Liver (tissue), 8 donors: ENCODE measurements at regions not wholly inside any gene's neighbourhood (a gene's known extent, or its start where the extent isn't known, plus 50 kb on each side); places are given as distances from the start of the nearest gene placed in this dataset.

Experiments used
- DNase-seq: peaks from one replicate; pipeline ENCODE4 v3.0.0-alpha.2; 2017; ENCODE audit warnings: low spot score
- H3K27ac ChIP-seq, 2 donors: one replicate each; pipeline ENCODE4 v1.7.0; 2013; ENCODE audit warnings: inconsistent platforms in 2 of 2, low read length in 2 of 2, control low read depth in 1 of 2, low read depth in 1 of 2, mild to moderate bottlenecking in 1 of 2
- H3K27me3 ChIP-seq, 4 donors: one replicate each; pipeline versions ENCODE4 v1.6.1 to v1.7.0; 2013; ENCODE audit warnings: low read length in 3 of 4, inconsistent platforms in 1 of 4, mild to moderate bottlenecking in 1 of 4, moderate library complexity in 1 of 4; ENCODE audit not compliant: control insufficient read depth in 4 of 4, insufficient read depth in 4 of 4
- H3K36me3 ChIP-seq, 4 donors: one replicate each; pipeline versions ENCODE4 v1.6.1 to v1.7.0; 2013; ENCODE audit warnings: low read length in 3 of 4, mild to moderate bottlenecking in 3 of 4, low read depth in 1 of 4, moderate library complexity in 1 of 4; ENCODE audit not compliant: control insufficient read depth in 4 of 4, insufficient read depth in 3 of 4
- H3K4me1 ChIP-seq, 4 donors: one replicate each; pipeline versions ENCODE4 v1.6.1 to v1.7.0; 2013; ENCODE audit warnings: low read length in 3 of 4, mild to moderate bottlenecking in 3 of 4, moderate library complexity in 1 of 4; ENCODE audit not compliant: control insufficient read depth in 4 of 4, insufficient read depth in 4 of 4
- H3K4me3 ChIP-seq, 3 donors: one replicate each; pipeline versions ENCODE4 v1.6.1 to v1.7.0; 2013; ENCODE audit warnings: low read length in 3 of 3, control low read depth in 1 of 3, low read depth in 1 of 3, mild to moderate bottlenecking in 1 of 3
- H3K9ac ChIP-seq, 2 donors: one replicate each; pipeline ENCODE4 v1.7.0; 2013; ENCODE audit warnings: low read length in 2 of 2, mild to moderate bottlenecking in 2 of 2, moderate library complexity in 2 of 2, control low read depth in 1 of 2, low read depth in 1 of 2
- H3K9me3 ChIP-seq, 4 donors: one replicate each; pipeline versions ENCODE4 v1.6.1 to v1.7.0; 2013; ENCODE audit warnings: low read length in 3 of 4; ENCODE audit not compliant: control insufficient read depth in 4 of 4
- EGR1 ChIP-seq, 2 donors: IDR thresholded peaks; 2 replicates each; pipeline ENCODE4 v1.6.1; 2016 to 2018; ENCODE audit warnings: antibody characterized with exemption in 2 of 2, low read depth in 2 of 2
- FOXA1 ChIP-seq: IDR thresholded peaks from 2 replicates; pipeline ENCODE4 v1.6.1; 2016; ENCODE audit warnings: antibody characterized with exemption
- FOXA2 ChIP-seq: IDR thresholded peaks from 2 replicates; pipeline ENCODE4 v1.6.1; 2016; ENCODE audit warnings: antibody characterized with exemption
- GABPA ChIP-seq, 2 donors: IDR thresholded peaks in 1 of 2; conservative IDR thresholded peaks in 1 of 2; 2 replicates each; pipeline ENCODE4 v1.6.1; 2016; ENCODE audit warnings: antibody characterized with exemption in 2 of 2, mild to moderate bottlenecking in 1 of 2, moderate library complexity in 1 of 2
- HNF4A ChIP-seq, 2 donors: conservative IDR thresholded peaks; 2 replicates each; pipeline ENCODE4 v1.6.1; 2016; ENCODE audit warnings: antibody characterized with exemption in 2 of 2, mild to moderate bottlenecking in 2 of 2
- HNF4G ChIP-seq: IDR thresholded peaks from 2 replicates; pipeline ENCODE4 v1.6.1; 2016; ENCODE audit warnings: antibody characterized with exemption
- JUND ChIP-seq, 2 donors: IDR thresholded peaks; 2 replicates each; pipeline ENCODE4 v1.6.1; 2016; ENCODE audit warnings: antibody characterized with exemption in 2 of 2
- NR2F2 ChIP-seq: IDR thresholded peaks from 2 replicates; pipeline ENCODE4 v1.6.1; 2016; ENCODE audit warnings: antibody characterized with exemption
- RAD21 ChIP-seq, 2 donors: IDR thresholded peaks; 2 replicates each; pipeline ENCODE4 v1.6.1; 2016; ENCODE audit warnings: antibody characterized with exemption in 2 of 2, mild to moderate bottlenecking in 2 of 2
- RXRA ChIP-seq, 2 donors: IDR thresholded peaks; 2 replicates each; pipeline ENCODE4 v1.6.1; 2017 to 2018; ENCODE audit warnings: antibody characterized with exemption in 2 of 2, mild to moderate bottlenecking in 1 of 2
- SP1 ChIP-seq: IDR thresholded peaks from 2 replicates; pipeline ENCODE4 v1.6.1; 2018; ENCODE audit warnings: antibody characterized with exemption, mild to moderate bottlenecking
- TAF1 ChIP-seq: conservative IDR thresholded peaks from 2 replicates; pipeline ENCODE4 v1.6.1; 2016; ENCODE audit warnings: antibody characterized with exemption, mild to moderate bottlenecking
- YY1 ChIP-seq: IDR thresholded peaks from 2 replicates; pipeline ENCODE4 v1.6.1; 2016; ENCODE audit warnings: antibody characterized with exemption, mild to moderate bottlenecking
- WGBS: extraction: QIAGEN DNeasy Blood & Tissue Kit; methylation state at CpG from one replicate; pipeline ENCODE4 v1.1.7; 2013; 5-methylcytosine and 5-hydroxymethylcytosine counted together
- TF ChIP-seq, protein P1 (sequence below): IDR thresholded peaks from 2 replicates; pipeline ENCODE4 v1.6.1; 2016; ENCODE audit warnings: antibody characterized with exemption, mild to moderate bottlenecking
- TF ChIP-seq, protein P2 (sequence below): IDR thresholded peaks from 2 replicates; pipeline ENCODE4 v1.6.1; 2016; ENCODE audit warnings: antibody characterized with exemption
- TF ChIP-seq, protein P3 (sequence below): fragments of 150-350 bp; IDR thresholded peaks from 2 replicates; pipeline ENCODE4 v1.5.1; 2017; ENCODE audit warnings: improper control_type of control experiment, low read depth, low read length; ENCODE audit not compliant: missing input control
- TF ChIP-seq, protein P4 (sequence below): IDR thresholded peaks from 2 replicates; pipeline ENCODE4 v1.6.1; 2016; ENCODE audit warnings: antibody characterized with exemption
- TF ChIP-seq, protein P5 (sequence below): IDR thresholded peaks from 2 replicates; pipeline ENCODE4 v1.6.1; 2016; ENCODE audit warnings: antibody characterized with exemption
- donor health status: healthy.
- donor health status: healthy.
- donor health status: healthy.
- donor health status: healthy.
- donor health status: healthy.

DNA sequence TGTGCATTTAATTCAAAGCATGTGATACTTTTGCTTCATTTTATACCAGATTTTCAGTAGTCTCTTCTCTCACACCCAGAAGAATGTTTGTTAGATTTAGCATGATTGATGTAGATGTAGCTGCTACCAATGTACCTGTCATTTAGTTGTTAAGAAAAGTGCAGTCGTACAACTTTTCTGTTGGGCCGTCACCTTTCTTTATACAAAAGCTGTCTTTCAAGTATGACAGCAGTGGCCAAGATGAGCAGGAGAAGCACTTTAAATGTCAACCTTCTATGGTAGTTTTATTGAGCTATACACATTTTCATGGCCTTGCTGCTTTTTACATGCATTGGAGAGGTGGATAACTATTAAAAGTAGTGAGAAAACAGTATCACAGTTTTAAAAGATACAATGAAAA is 77.7 kb upstream of the PTPRD start:
- Histone ChIP-seq H3K36me3 (no peaks in the 10 kb centered on the region), H3K9ac (no peak overlapping the region), H3K27me3 (no peaks in the 10 kb centered on the region), H3K4me1 (no peaks in the 10 kb centered on the region), H3K9me3 (no peaks in the 10 kb centered on the region), H3K27ac (no peak overlapping the region), H3K4me3 (no peak overlapping the region)
- 84% methylated on average over 2 of the region's 2 CpGs for WGBS
- DNase-seq, result no peak
- TF ChIP-seq RXRA (IDR thresholded peaks at IDR 0.05) (no peak), TAF1 (no peak), FOXA1 (no peak), HNF4A (conservative IDR thresholded peaks at IDR 0.05) (no peak), HNF4G (no peak), GABPA (IDR thresholded peaks at IDR 0.05 in 1 of 2, conservative IDR thresholded peaks at IDR 0.05 in 1 of 2) (no peak), RAD21 (IDR thresholded peaks at IDR 0.05) (no peak), FOXA2 (no peak), EGR1 (IDR thresholded peaks at IDR 0.05; ENCODE audit: low read depth in 2 of 2) (no peak), YY1 (no peak)
- TF ChIP-seq, protein P1, sequence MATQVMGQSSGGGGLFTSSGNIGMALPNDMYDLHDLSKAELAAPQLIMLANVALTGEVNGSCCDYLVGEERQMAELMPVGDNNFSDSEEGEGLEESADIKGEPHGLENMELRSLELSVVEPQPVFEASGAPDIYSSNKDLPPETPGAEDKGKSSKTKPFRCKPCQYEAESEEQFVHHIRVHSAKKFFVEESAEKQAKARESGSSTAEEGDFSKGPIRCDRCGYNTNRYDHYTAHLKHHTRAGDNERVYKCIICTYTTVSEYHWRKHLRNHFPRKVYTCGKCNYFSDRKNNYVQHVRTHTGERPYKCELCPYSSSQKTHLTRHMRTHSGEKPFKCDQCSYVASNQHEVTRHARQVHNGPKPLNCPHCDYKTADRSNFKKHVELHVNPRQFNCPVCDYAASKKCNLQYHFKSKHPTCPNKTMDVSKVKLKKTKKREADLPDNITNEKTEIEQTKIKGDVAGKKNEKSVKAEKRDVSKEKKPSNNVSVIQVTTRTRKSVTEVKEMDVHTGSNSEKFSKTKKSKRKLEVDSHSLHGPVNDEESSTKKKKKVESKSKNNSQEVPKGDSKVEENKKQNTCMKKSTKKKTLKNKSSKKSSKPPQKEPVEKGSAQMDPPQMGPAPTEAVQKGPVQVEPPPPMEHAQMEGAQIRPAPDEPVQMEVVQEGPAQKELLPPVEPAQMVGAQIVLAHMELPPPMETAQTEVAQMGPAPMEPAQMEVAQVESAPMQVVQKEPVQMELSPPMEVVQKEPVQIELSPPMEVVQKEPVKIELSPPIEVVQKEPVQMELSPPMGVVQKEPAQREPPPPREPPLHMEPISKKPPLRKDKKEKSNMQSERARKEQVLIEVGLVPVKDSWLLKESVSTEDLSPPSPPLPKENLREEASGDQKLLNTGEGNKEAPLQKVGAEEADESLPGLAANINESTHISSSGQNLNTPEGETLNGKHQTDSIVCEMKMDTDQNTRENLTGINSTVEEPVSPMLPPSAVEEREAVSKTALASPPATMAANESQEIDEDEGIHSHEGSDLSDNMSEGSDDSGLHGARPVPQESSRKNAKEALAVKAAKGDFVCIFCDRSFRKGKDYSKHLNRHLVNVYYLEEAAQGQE, result no peak
- TF ChIP-seq, protein P2, sequence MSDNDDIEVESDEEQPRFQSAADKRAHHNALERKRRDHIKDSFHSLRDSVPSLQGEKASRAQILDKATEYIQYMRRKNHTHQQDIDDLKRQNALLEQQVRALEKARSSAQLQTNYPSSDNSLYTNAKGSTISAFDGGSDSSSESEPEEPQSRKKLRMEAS, result no peak
- TF ChIP-seq, protein P3, sequence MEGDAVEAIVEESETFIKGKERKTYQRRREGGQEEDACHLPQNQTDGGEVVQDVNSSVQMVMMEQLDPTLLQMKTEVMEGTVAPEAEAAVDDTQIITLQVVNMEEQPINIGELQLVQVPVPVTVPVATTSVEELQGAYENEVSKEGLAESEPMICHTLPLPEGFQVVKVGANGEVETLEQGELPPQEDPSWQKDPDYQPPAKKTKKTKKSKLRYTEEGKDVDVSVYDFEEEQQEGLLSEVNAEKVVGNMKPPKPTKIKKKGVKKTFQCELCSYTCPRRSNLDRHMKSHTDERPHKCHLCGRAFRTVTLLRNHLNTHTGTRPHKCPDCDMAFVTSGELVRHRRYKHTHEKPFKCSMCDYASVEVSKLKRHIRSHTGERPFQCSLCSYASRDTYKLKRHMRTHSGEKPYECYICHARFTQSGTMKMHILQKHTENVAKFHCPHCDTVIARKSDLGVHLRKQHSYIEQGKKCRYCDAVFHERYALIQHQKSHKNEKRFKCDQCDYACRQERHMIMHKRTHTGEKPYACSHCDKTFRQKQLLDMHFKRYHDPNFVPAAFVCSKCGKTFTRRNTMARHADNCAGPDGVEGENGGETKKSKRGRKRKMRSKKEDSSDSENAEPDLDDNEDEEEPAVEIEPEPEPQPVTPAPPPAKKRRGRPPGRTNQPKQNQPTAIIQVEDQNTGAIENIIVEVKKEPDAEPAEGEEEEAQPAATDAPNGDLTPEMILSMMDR, result no peak

DNA sequence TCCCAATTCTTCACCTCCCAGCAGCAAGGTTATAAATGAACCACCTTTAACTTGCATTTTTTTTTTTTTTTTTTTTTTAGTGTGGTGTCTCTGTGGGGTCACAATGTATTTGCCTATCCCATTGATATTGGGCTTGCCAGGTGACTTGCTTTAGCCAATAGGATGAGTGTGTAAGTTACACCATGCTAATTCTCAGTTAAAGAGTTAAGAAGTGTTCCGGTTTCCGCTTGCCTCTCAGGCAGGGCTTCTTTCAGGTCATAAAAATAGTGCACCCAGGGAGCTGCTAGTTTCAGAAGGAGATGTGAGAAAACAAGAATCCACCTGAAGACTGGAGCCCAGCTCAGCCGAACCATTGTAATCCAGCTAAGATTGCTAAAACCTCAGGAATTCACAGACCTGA is 84.2 kb upstream of the PTPRD start:
- 85% methylated on average over 3 of the region's 3 CpGs for WGBS
- TF ChIP-seq RAD21 (IDR thresholded peaks at IDR 0.05) (no peak), NR2F2 (no peak), HNF4A (conservative IDR thresholded peaks at IDR 0.05) (no peak), FOXA2 (no peak), SP1 (no peak), JUND (IDR thresholded peaks at IDR 0.05) (no peak)
- TF ChIP-seq, protein P4, sequence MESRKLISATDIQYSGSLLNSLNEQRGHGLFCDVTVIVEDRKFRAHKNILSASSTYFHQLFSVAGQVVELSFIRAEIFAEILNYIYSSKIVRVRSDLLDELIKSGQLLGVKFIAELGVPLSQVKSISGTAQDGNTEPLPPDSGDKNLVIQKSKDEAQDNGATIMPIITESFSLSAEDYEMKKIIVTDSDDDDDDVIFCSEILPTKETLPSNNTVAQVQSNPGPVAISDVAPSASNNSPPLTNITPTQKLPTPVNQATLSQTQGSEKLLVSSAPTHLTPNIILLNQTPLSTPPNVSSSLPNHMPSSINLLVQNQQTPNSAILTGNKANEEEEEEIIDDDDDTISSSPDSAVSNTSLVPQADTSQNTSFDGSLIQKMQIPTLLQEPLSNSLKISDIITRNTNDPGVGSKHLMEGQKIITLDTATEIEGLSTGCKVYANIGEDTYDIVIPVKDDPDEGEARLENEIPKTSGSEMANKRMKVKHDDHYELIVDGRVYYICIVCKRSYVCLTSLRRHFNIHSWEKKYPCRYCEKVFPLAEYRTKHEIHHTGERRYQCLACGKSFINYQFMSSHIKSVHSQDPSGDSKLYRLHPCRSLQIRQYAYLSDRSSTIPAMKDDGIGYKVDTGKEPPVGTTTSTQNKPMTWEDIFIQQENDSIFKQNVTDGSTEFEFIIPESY, result no peak
- TF ChIP-seq, protein P5, sequence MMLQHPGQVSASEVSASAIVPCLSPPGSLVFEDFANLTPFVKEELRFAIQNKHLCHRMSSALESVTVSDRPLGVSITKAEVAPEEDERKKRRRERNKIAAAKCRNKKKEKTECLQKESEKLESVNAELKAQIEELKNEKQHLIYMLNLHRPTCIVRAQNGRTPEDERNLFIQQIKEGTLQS, result no peak
- TF ChIP-seq, protein P3, result no peak
- no peak for DNase-seq

More for the DNA sequence above, 84.2 kb upstream of the PTPRD start:
- Histone ChIP-seq H3K4me3 (no peak overlapping the region), H3K27ac (no peak overlapping the region), H3K4me1 (no peaks in the 10 kb centered on the region), H3K27me3 (no peaks in the 10 kb centered on the region), H3K9ac (no peak overlapping the region), H3K36me3 (no peaks in the 10 kb centered on the region), H3K9me3 (no peaks in the 10 kb centered on the region)
